SK-N-SH treated with all-trans-retinoic acid at 6 μM for 48 hours (cell line): ENCODE measurements at regions not wholly inside any gene's neighbourhood (a gene's known extent, or its start where the extent isn't known, plus 50 kb on each side); places are given as distances from the start of the nearest gene placed in this dataset.

Experiments
- ARNTL ChIP-seq: fragments of 450-650 bp; formaldehyde crosslinking; IDR thresholded peaks from 2 replicates; pipeline ENCODE4 v1.5.0; 2020; ENCODE audit warnings: low read depth, mild to moderate bottlenecking, moderate library complexity, borderline replicate concordance
- CSDC2 ChIP-seq: fragments of 250-450 bp; sonication (Bioruptor Pico); IDR thresholded peaks from 2 replicates; pipeline ENCODE4 v1.5.0; 2020; ENCODE audit warnings: mild to moderate bottlenecking, moderate library complexity
- GLIS3 ChIP-seq: fragments of 250-450 bp; sonication (Bioruptor Pico); IDR thresholded peaks from 2 replicates; pipeline ENCODE4 v1.5.0; 2020; ENCODE audit warnings: mild to moderate bottlenecking, moderate library complexity
- OSR1 ChIP-seq: fragments of 250-450 bp; sonication (Bioruptor Pico); IDR thresholded peaks from 2 replicates; pipeline ENCODE4 v1.8.0; 2022; ENCODE audit warnings: moderate library complexity, mild to moderate bottlenecking, inconsistent platforms
- RARB ChIP-seq: fragments of 250-450 bp; sonication (Bioruptor Pico); IDR thresholded peaks from 2 replicates; pipeline ENCODE4 v1.8.0; 2021; ENCODE audit warnings: mild to moderate bottlenecking, moderate library complexity
- SNAI2 ChIP-seq: fragments of 250-450 bp; sonication (Bioruptor Pico); IDR thresholded peaks from 2 replicates; pipeline ENCODE4 v1.5.0; 2020; ENCODE audit warnings: mild to moderate bottlenecking, moderate library complexity
- TOX ChIP-seq: fragments of 250-450 bp; sonication (Bioruptor Pico); IDR thresholded peaks from 2 replicates; pipeline ENCODE4 v1.8.0; 2021; ENCODE audit warnings: mild to moderate bottlenecking, moderate library complexity, borderline replicate concordance
- ZFP3 ChIP-seq: fragments of 250-450 bp; sonication (Bioruptor Pico); IDR thresholded peaks from 2 replicates; pipeline ENCODE4 v1.5.0; 2020; ENCODE audit warnings: mild to moderate bottlenecking, moderate library complexity
- ZFP30 ChIP-seq: fragments of 450-650 bp; formaldehyde crosslinking; IDR thresholded peaks from 2 replicates; pipeline ENCODE4 v1.5.0; 2022; ENCODE audit warnings: mild to moderate bottlenecking, moderate library complexity
- ZNF565 ChIP-seq: fragments of 450-650 bp; formaldehyde crosslinking; conservative IDR thresholded peaks from 2 replicates; pipeline ENCODE4 v1.5.0; 2020; ENCODE audit warnings: low read depth, mild to moderate bottlenecking, moderate library complexity
- ZNF8 ChIP-seq: fragments of 450-650 bp; formaldehyde crosslinking; IDR thresholded peaks from 2 replicates; pipeline ENCODE4 v1.5.0; 2020; ENCODE audit warnings: mild to moderate bottlenecking, moderate library complexity
- TF ChIP-seq, protein P1 (sequence below): fragments of 250-450 bp; sonication (Bioruptor Pico); IDR thresholded peaks from 2 replicates; pipeline ENCODE4 v1.8.0; 2021; ENCODE audit warnings: low read depth, mild to moderate bottlenecking, moderate library complexity, borderline replicate concordance
- TF ChIP-seq, protein P2 (sequence below): fragments of 250-450 bp; sonication (Bioruptor Pico); IDR thresholded peaks from 2 replicates; pipeline ENCODE4 v1.5.1; 2020; ENCODE audit warnings: low read depth, mild to moderate bottlenecking, moderate library complexity
- TF ChIP-seq, protein P3 (sequence below): fragments of 250-450 bp; sonication (Bioruptor Pico); IDR thresholded peaks from 2 replicates; pipeline ENCODE4 v1.8.0; 2020; ENCODE audit warnings: mild to moderate bottlenecking, moderate library complexity, borderline replicate concordance

DNA sequence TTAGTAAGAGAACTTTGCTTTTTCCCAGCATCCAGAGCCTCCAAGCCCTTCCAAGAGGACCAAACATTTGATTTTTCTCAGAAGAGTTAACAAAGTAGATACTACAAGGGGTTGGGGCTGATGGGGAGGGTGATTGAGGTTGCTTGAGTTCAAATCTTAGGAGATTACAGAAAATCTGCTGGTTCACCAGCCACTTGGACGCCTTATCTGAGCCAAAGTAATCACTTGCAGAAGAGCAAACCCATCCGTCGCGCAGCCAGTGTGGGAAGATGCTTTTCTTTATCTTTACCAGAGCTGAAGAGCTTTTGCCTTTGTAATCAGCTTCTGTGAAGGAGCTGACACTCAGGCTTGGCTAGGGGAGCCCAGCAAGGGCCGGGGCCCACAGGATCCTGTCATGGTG lies 91.9 kb upstream of the CTTNBP2NL start:
- TF ChIP-seq, protein P1, sequence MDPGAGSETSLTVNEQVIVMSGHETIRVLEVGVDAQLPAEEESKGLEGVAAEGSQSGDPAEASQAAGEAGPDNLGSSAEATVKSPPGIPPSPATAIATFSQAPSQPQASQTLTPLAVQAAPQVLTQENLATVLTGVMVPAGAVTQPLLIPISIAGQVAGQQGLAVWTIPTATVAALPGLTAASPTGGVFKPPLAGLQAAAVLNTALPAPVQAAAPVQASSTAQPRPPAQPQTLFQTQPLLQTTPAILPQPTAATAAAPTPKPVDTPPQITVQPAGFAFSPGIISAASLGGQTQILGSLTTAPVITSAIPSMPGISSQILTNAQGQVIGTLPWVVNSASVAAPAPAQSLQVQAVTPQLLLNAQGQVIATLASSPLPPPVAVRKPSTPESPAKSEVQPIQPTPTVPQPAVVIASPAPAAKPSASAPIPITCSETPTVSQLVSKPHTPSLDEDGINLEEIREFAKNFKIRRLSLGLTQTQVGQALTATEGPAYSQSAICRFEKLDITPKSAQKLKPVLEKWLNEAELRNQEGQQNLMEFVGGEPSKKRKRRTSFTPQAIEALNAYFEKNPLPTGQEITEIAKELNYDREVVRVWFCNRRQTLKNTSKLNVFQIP (CRISPR knock-in tag): no peak
- no peak for TF ChIP-seq RARB
- TF ChIP-seq ZFP3: no peak
- TF ChIP-seq CSDC2 (CRISPR knock-in tag): no peak
- no peak for TF ChIP-seq ZFP30 (CRISPR knock-in tag)
- TF ChIP-seq, protein P2, sequence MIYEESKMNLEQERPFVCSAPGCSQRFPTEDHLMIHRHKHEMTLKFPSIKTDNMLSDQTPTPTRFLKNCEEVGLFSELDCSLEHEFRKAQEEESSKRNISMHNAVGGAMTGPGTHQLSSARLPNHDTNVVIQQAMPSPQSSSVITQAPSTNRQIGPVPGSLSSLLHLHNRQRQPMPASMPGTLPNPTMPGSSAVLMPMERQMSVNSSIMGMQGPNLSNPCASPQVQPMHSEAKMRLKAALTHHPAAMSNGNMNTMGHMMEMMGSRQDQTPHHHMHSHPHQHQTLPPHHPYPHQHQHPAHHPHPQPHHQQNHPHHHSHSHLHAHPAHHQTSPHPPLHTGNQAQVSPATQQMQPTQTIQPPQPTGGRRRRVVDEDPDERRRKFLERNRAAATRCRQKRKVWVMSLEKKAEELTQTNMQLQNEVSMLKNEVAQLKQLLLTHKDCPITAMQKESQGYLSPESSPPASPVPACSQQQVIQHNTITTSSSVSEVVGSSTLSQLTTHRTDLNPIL: no peak
- TF ChIP-seq TOX (CRISPR knock-in tag): no peak
- TF ChIP-seq, protein P3, sequence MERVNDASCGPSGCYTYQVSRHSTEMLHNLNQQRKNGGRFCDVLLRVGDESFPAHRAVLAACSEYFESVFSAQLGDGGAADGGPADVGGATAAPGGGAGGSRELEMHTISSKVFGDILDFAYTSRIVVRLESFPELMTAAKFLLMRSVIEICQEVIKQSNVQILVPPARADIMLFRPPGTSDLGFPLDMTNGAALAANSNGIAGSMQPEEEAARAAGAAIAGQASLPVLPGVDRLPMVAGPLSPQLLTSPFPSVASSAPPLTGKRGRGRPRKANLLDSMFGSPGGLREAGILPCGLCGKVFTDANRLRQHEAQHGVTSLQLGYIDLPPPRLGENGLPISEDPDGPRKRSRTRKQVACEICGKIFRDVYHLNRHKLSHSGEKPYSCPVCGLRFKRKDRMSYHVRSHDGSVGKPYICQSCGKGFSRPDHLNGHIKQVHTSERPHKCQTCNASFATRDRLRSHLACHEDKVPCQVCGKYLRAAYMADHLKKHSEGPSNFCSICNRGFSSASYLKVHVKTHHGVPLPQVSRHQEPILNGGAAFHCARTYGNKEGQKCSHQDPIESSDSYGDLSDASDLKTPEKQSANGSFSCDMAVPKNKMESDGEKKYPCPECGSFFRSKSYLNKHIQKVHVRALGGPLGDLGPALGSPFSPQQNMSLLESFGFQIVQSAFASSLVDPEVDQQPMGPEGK: no peak
- no peak for TF ChIP-seq ZNF8
- no peak for TF ChIP-seq ARNTL (CRISPR knock-in tag)
- no peak for TF ChIP-seq SNAI2 (CRISPR knock-in tag)
- no peak for TF ChIP-seq ZNF565 (CRISPR knock-in tag)
- TF ChIP-seq OSR1 (CRISPR knock-in tag): no peak
- no peak for TF ChIP-seq GLIS3
